Trophoblast cell (in vitro differentiated cells and primary cell): ENCODE measurements at regions not wholly inside any gene's neighbourhood (a gene's known extent, or its start where the extent isn't known, plus 50 kb on each side); places are given as distances from the start of the nearest gene placed in this dataset.

Experiments used
- DNase-seq, 2 donors: peaks; one replicate each; pipeline ENCODE4 v3.0.0-alpha.2; 2016
- H2AFZ ChIP-seq: 2 replicates; pipeline ENCODE4 v1.6.1; 2013; ENCODE audit warnings: low read length, moderate library complexity, mild to moderate bottlenecking; ENCODE audit not compliant: insufficient read depth, poor library complexity
- H2AK5ac ChIP-seq: 2 replicates; pipeline ENCODE4 v1.6.1; 2013; ENCODE audit warnings: mild to moderate bottlenecking, low read length
- H2BK120ac ChIP-seq: 2 replicates; pipeline ENCODE4 v1.6.1; 2013; ENCODE audit warnings: low read length, mild to moderate bottlenecking, moderate library complexity; ENCODE audit not compliant: insufficient read depth, poor library complexity
- H2BK12ac ChIP-seq: 2 replicates; pipeline ENCODE4 v1.6.1; 2013; ENCODE audit warnings: mild to moderate bottlenecking, low read length, moderate library complexity
- H2BK5ac ChIP-seq: 2 replicates; pipeline ENCODE4 v1.6.1; 2013; ENCODE audit warnings: low read length, low read depth, moderate library complexity, mild to moderate bottlenecking; ENCODE audit not compliant: poor library complexity
- H3K14ac ChIP-seq: 2 replicates; pipeline ENCODE4 v1.6.1; 2013; ENCODE audit warnings: mild to moderate bottlenecking, low read length
- H3K18ac ChIP-seq: 2 replicates; pipeline ENCODE4 v1.6.1; 2013; ENCODE audit warnings: mild to moderate bottlenecking, low read length
- H3K23ac ChIP-seq: 2 replicates; pipeline ENCODE4 v1.6.1; 2013; ENCODE audit warnings: low read length
- H3K27ac ChIP-seq: 2 replicates; pipeline ENCODE4 v1.5.1; 2013; ENCODE audit warnings: low read depth, mild to moderate bottlenecking, inconsistent platforms, low read length, moderate library complexity
- H3K27me3 ChIP-seq: 2 replicates; pipeline ENCODE4 v1.6.1; 2013; ENCODE audit warnings: inconsistent platforms, mild to moderate bottlenecking, low read length, moderate library complexity; ENCODE audit not compliant: insufficient read depth
- H3K36me3 ChIP-seq, 2 experiments: 1 replicate in 1 of 2; 2 replicates in 1 of 2; pipeline ENCODE4 v1.6.1; 2013; ENCODE audit warnings: low read length in 2 of 2, mild to moderate bottlenecking in 2 of 2, moderate library complexity in 1 of 2; ENCODE audit not compliant: insufficient read depth in 2 of 2, control insufficient read depth in 1 of 2
- H3K4ac ChIP-seq: 2 replicates; pipeline ENCODE4 v1.6.1; 2013; ENCODE audit warnings: low read depth, mild to moderate bottlenecking, low read length, moderate library complexity
- H3K4me1 ChIP-seq, 2 experiments: 1 replicate in 1 of 2; 2 replicates in 1 of 2; pipeline ENCODE4 v1.6.1; 2013; ENCODE audit warnings: low read length in 2 of 2, mild to moderate bottlenecking in 2 of 2, moderate library complexity in 1 of 2; ENCODE audit not compliant: insufficient read depth in 2 of 2, control insufficient read depth in 1 of 2
- H3K4me2 ChIP-seq: 2 replicates; pipeline ENCODE4 v1.6.1; 2013; ENCODE audit warnings: inconsistent platforms, mild to moderate bottlenecking, low read length, moderate library complexity
- H3K4me3 ChIP-seq: 2 replicates; pipeline ENCODE4 v1.5.1; 2013; ENCODE audit warnings: mild to moderate bottlenecking, low read depth, low read length, inconsistent platforms
- H3K79me1 ChIP-seq: one replicate; pipeline ENCODE4 v1.6.1; 2013; ENCODE audit warnings: low read length
- H3K79me2 ChIP-seq: 2 replicates; pipeline ENCODE4 v1.6.1; 2013; ENCODE audit warnings: low read length, mild to moderate bottlenecking; ENCODE audit not compliant: control insufficient read depth, insufficient read depth, poor library complexity
- H3K9ac ChIP-seq: 2 replicates; pipeline ENCODE4 v1.6.1; 2013; ENCODE audit warnings: mild to moderate bottlenecking, low read length
- H3K9me3 ChIP-seq: 2 replicates; pipeline ENCODE4 v1.6.1; 2013; ENCODE audit warnings: low read depth, mild to moderate bottlenecking, control low read depth, inconsistent platforms, low read length; ENCODE audit not compliant: insufficient read depth
- H4K12ac ChIP-seq: 2 replicates; pipeline ENCODE4 v1.6.1; 2013; ENCODE audit warnings: low read depth, mild to moderate bottlenecking, low read length, moderate library complexity
- H4K8ac ChIP-seq: 2 replicates; pipeline ENCODE4 v1.6.1; 2013; ENCODE audit warnings: low read depth, mild to moderate bottlenecking, low read length, moderate library complexity
- H4K91ac ChIP-seq: one replicate; pipeline ENCODE4 v1.6.1; 2013; ENCODE audit warnings: low read depth, mild to moderate bottlenecking, low read length, moderate library complexity
- WGBS: extraction: QIAGEN DNeasy Blood & Tissue Kit; methylation state at CpG from one replicate; pipeline ENCODE4 v1.1.7; 2013; ENCODE audit warnings: missing lambda C conversion rate; ENCODE audit not compliant: insufficient read length, insufficient coverage; ENCODE audit errors: extremely low coverage; 5-methylcytosine and 5-hydroxymethylcytosine counted together

DNA sequence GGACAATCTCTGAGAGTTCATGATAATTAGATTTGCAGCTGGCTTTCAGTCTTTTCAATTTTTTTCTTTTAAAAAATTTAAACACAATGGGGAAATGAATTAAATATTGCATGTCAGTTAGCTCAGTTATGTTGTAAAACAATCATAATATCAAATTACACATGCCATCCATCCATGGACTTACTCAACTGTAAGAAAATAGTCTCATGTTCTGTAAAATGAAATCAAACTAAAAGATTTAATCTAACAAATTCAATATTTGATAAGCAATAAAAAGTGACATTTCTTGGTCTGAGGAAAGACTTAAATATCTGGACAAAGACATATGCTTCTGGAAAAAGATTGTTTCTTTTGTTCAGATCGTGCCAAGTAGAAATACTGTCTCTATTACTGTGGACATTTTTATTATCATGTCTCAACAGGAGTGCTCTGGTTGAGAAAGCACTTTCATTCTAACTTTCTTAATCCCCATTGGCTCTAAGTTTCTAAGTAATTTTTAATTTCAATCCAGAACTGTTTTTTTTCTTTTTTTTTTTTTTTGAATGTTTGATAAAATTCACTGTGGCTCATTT, 179.2 kb upstream of the FAM3C start:
- H3K23ac ChIP-seq: no peak overlapping the region
- H3K27ac ChIP-seq: no peak overlapping the region
- H3K14ac ChIP-seq: no peak overlapping the region
- no peak overlapping the region for H4K91ac ChIP-seq
- no peak overlapping the region for H2BK12ac ChIP-seq
- H3K18ac ChIP-seq: no peak overlapping the region
- H4K12ac ChIP-seq: no peak overlapping the region
- H3K36me3 ChIP-seq: no peaks in the 10 kb centered on the region
- no CpG with 5 or more reads among the region's 1 CpG for WGBS
- H3K79me1 ChIP-seq: no peaks in the 10 kb centered on the region
- H3K4me2 ChIP-seq: no peak overlapping the region
- no peaks in the 10 kb centered on the region for H3K79me2 ChIP-seq
- DNase-seq: no peak
- H3K4me3 ChIP-seq: no peak overlapping the region
- no peak overlapping the region for H3K4ac ChIP-seq
- H2AFZ ChIP-seq: no peak overlapping the region
- no peaks in the 10 kb centered on the region for H3K4me1 ChIP-seq
- H3K9ac ChIP-seq: no peak overlapping the region
- no peak overlapping the region for H2BK5ac ChIP-seq
- H4K8ac ChIP-seq: no peak overlapping the region
- H3K27me3 ChIP-seq: no peaks in the 10 kb centered on the region
- H2BK120ac ChIP-seq: no peak overlapping the region
- no peak overlapping the region for H2AK5ac ChIP-seq
- H3K9me3 ChIP-seq: no peaks in the 10 kb centered on the region

DNA sequence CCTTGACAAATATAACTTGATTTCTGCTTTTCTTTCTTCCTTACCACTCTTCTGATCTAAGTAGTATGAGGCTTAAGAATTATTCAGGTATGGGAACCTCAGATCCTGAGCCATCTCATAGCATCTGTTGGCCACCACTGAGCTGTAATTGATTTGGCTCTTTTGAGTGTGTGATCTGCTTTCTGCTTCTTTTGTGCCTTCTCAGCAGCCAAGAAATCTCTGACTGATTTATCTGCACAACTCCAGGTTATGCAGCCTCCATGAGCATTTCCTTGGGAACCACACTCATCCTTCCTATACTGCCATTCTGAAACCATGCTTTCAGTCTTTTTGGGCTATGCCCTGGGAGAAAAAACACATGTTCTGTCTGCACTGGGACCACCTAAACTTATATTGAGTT, 178.0 kb upstream of the FAM3C start:
- Histone ChIP-seq H3K14ac (no peak overlapping the region), H3K18ac (no peak overlapping the region), H3K36me3 (no peaks in the 10 kb centered on the region), H2BK12ac (no peak overlapping the region), H2BK120ac (no peak overlapping the region), H2AFZ (no peak overlapping the region), H3K79me1 (no peaks in the 10 kb centered on the region), H3K4me2 (no peak overlapping the region), H2BK5ac (no peak overlapping the region), H3K79me2 (no peaks in the 10 kb centered on the region), H4K91ac (no peak overlapping the region), H2AK5ac (no peak overlapping the region), H3K4me1 (no peaks in the 10 kb centered on the region), H3K4ac (no peak overlapping the region), H3K27ac (no peak overlapping the region), H3K9me3 (no peaks in the 10 kb centered on the region), H3K4me3 (no peak overlapping the region), H4K8ac (no peak overlapping the region), H3K9ac (no peak overlapping the region), H3K23ac (no peak overlapping the region), H4K12ac (no peak overlapping the region), H3K27me3 (no peaks in the 10 kb centered on the region)
- no peak for DNase-seq

DNA sequence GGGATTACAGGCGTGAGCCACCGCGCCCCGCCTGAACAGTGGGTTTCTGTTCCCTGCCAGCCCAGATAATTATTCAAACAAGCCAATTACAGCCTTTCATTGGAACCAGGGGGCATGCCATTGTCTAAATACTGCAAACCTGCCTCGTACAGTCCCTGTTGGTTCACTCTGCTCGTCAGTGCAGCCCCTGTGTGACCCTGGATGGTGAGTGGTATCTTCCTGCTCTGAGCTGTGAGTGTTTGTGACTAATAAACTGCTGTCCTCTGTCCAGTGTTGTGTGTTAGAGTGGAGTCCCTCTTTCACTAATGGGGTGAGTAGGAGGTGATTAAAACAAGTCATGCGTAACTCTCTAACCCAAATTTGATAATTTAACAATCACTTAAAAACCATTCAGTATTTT, 176.5 kb upstream of the FAM3C start:
- Histone ChIP-seq H3K4me3 (no peak overlapping the region), H3K9me3 (no peaks in the 10 kb centered on the region), H3K36me3 (no peaks in the 10 kb centered on the region), H3K4me2 (no peak overlapping the region), H3K27ac (no peak overlapping the region), H3K4ac (no peak overlapping the region), H3K79me2 (no peaks in the 10 kb centered on the region), H2BK12ac (no peak overlapping the region), H3K9ac (no peak overlapping the region), H2BK120ac (no peak overlapping the region), H3K18ac (no peak overlapping the region), H4K8ac (no peak overlapping the region), H3K14ac (no peak overlapping the region), H4K91ac (no peak overlapping the region), H4K12ac (no peak overlapping the region), H3K4me1 (no peaks in the 10 kb centered on the region), H3K79me1 (no peaks in the 10 kb centered on the region), H2AK5ac (no peak overlapping the region), H2BK5ac (no peak overlapping the region), H3K23ac (no peak overlapping the region), H3K27me3 (no peaks in the 10 kb centered on the region), H2AFZ (no peak overlapping the region)
- no CpG with 5 or more reads among the region's 7 CpGs for WGBS
- no peak for DNase-seq

DNA sequence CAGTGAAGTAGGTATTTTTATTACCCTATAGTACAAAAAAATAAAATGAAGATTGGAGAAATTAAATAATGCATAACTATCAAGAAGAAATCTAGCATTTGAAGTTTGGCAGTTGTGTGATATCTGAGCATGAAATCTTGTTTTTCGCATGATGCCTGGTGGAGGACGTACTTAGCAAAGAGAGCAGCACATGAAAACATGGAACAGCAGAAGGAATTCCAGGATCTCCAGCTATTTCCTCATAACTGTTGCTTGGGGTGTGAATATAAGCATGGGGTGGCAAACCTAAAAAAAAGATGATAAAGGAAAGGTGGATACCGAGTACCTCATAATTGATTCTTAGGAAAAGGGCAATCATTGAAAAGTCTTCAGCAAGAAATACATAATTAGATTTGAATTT, 174.3 kb upstream of the FAM3C start:
- H3K4ac ChIP-seq: no peak overlapping the region
- H3K79me2 ChIP-seq: no peaks in the 10 kb centered on the region
- H3K23ac ChIP-seq: no peak overlapping the region
- no CpG with 5 or more reads among the region's 3 CpGs for WGBS
- no peaks in the 10 kb centered on the region for H3K27me3 ChIP-seq
- H3K27ac ChIP-seq: no peak overlapping the region
- H3K79me1 ChIP-seq: no peaks in the 10 kb centered on the region
- no peak overlapping the region for H4K91ac ChIP-seq
- no peaks in the 10 kb centered on the region for H3K9me3 ChIP-seq
- no peak overlapping the region for H4K12ac ChIP-seq
- H3K9ac ChIP-seq: no peak overlapping the region
- H2BK120ac ChIP-seq: no peak overlapping the region
- H3K14ac ChIP-seq: no peak overlapping the region
- H3K4me3 ChIP-seq: no peak overlapping the region
- no peak overlapping the region for H3K4me2 ChIP-seq
- H2BK12ac ChIP-seq: no peak overlapping the region
- no peak overlapping the region for H3K18ac ChIP-seq
- H3K4me1 ChIP-seq: no peaks in the 10 kb centered on the region
- no peak overlapping the region for H4K8ac ChIP-seq
- no peak overlapping the region for H2AFZ ChIP-seq
- no peak overlapping the region for H2BK5ac ChIP-seq
- H3K36me3 ChIP-seq: no peaks in the 10 kb centered on the region
- no peak for DNase-seq
- no peak overlapping the region for H2AK5ac ChIP-seq
